Activated CD8-positive, alpha-beta memory T cell treated with anti-CD3 and anti-CD28 coated beads, Interleukin-2, amount 10 ng/mL, durations not matched to agents 7 days and 5 days (primary cell): ENCODE measurements at regions not wholly inside any gene's neighbourhood (a gene's known extent, or its start where the extent isn't known, plus 50 kb on each side); places are given as distances from the start of the nearest gene placed in this dataset.

Experiments
- ATAC-seq: fragments of 150-1000 bp; cut with Tn5 transposase; one replicate; pipeline ENCODE4 v1.10.0; 2021; ENCODE audit warnings: moderate library complexity
- CTCF ChIA-PET: fragments of 350-600 bp; sonication (Branson Sonifier 250); formaldehyde crosslinking; loops from one replicate; lab custom pipeline; 2021; ENCODE audit warnings: antibody characterized with exemption; lab: Charles Lee
- DNase-seq: peaks from one replicate; pipeline ENCODE4 v3.0.0-alpha.2; 2020
- H3K27ac Mint-ChIP-seq: one replicate; pipeline ENCODE4 v1.8.0; 2021; ENCODE audit warnings: mild to moderate bottlenecking, mixed read lengths
- H3K27me3 Mint-ChIP-seq: one replicate; pipeline ENCODE4 v1.8.0; 2021; ENCODE audit warnings: mixed read lengths
- H3K36me3 Mint-ChIP-seq: one replicate; pipeline ENCODE4 v1.8.0; 2021; ENCODE audit warnings: mild to moderate bottlenecking, mixed read lengths
- H3K4me1 Mint-ChIP-seq: one replicate; pipeline ENCODE4 v1.8.0; 2021; ENCODE audit warnings: mixed read lengths
- H3K4me3 Mint-ChIP-seq: one replicate; pipeline ENCODE4 v1.8.0; 2021; ENCODE audit warnings: mild to moderate bottlenecking, moderate library complexity, mixed read lengths
- H3K9me3 Mint-ChIP-seq: one replicate; pipeline ENCODE4 v1.8.0; 2022; ENCODE audit warnings: low read depth, mixed read lengths

GRCh38 chr6:138685781-138686180 lies 87.8 kb upstream of the CCDC28A start:
- CTCF ChIA-PET, result no interaction called here
- Mint-ChIP-seq H3K9me3 (no peaks in the 10 kb centered on the region), H3K4me3 (no peak overlapping the region), H3K36me3 (no peaks in the 10 kb centered on the region), H3K27me3 (peaks cover 19% of the 10 kb centered on the region), H3K4me1 (no peaks in the 10 kb centered on the region), H3K27ac (no peak overlapping the region)
- no peak for DNase-seq
- no peak for ATAC-seq

GRCh38 chr6:138688580-138688979 lies 85.0 kb upstream of the CCDC28A start:
- CTCF ChIA-PET, result no interaction called here
- Mint-ChIP-seq H3K4me1 (peaks cover 4% of the 10 kb centered on the region), H3K27me3 (peaks cover 31% of the 10 kb centered on the region), H3K4me3 (no peak overlapping the region), H3K9me3 (no peaks in the 10 kb centered on the region), H3K36me3 (no peaks in the 10 kb centered on the region), H3K27ac (no peak overlapping the region)
- DNase-seq, result no peak
- ATAC-seq, result no peak

- Mint-ChIP-seq H3K36me3 (no peaks in the 10 kb centered on the region), H3K4me3 (no peak overlapping the region), H3K4me1 (peaks cover 6% of the 10 kb centered on the region), H3K27ac (no peak overlapping the region), H3K27me3 (peaks cover 40% of the 10 kb centered on the region), H3K9me3 (no peaks in the 10 kb centered on the region)
- DNase-seq (no peak), ATAC-seq (no peak)
- CTCF ChIA-PET, result no interaction called here
These were observed 83.7 kb upstream of the CCDC28A start for GRCh38 chr6:138689849-138690248.

DNA sequence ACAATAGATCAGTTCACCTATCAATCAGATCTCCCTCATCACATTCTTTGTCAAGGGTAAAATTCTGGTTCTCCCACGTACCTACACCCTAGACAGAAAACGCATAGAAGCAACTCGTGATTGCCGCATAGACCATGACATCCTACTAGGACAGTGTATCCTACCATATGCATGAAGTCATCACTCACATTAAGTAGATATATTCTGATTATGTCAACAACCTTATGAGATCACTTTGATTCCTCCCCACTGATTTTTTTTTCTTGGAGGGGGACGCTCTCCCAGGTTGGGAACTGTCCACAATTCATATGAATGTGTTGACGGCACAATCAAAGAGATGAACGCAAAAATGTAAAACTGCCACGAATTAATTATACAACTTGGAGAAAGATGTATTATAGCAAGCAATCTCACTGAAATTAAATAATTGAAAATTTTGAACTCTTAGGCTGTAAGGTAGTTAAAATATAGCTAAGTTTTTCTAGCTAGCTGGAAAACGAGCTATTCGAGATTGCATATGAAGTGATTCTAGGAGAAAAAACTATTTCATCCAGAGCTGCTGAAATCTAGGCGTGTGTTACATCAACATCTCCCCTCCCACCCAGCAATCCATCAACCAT lies 82.5 kb upstream of the CCDC28A start:
- DNase-seq (no peak), ATAC-seq (no peak)
- Mint-ChIP-seq H3K27me3 (peaks cover 52% of the 10 kb centered on the region), H3K36me3 (no peaks in the 10 kb centered on the region), H3K4me1 (peaks cover 6% of the 10 kb centered on the region), H3K4me3 (peak overlapping the region; percentile 57), H3K27ac (no peak overlapping the region), H3K9me3 (no peaks in the 10 kb centered on the region)
- CTCF ChIA-PET, result interaction anchor here (0.6 to 3.5 kb wide), 6 partner anchors 17 to 103 kb away, joined by 3 to 20 read pairs (median 5); no protein-coding TSS in a partner anchor

DNA sequence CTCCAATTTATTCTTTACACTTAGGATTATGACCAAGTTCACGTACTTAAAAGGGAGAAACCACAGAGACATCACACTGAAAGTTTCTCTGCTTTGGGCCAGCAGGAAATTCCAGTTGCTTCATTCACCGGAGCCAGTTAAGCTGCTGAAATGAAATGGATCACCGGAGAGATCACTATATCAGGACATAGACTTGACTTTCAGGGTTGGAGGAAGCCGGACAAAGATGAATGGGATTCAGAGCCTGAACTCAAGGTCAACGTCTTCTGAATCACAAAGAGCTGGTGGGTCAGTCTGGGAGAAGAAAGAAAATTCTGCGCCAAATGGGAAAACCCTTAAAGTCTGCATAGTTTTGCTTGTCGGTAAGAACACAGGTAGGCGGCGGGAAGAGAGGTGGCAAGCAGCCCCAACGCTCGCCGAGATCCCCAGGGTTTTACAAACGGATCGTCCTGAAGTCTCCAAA lies 81.9 kb upstream of the CCDC28A start:
- no peak for DNase-seq
- peaks cover 57% of the 10 kb centered on the region for H3K27me3 Mint-ChIP-seq

DNA sequence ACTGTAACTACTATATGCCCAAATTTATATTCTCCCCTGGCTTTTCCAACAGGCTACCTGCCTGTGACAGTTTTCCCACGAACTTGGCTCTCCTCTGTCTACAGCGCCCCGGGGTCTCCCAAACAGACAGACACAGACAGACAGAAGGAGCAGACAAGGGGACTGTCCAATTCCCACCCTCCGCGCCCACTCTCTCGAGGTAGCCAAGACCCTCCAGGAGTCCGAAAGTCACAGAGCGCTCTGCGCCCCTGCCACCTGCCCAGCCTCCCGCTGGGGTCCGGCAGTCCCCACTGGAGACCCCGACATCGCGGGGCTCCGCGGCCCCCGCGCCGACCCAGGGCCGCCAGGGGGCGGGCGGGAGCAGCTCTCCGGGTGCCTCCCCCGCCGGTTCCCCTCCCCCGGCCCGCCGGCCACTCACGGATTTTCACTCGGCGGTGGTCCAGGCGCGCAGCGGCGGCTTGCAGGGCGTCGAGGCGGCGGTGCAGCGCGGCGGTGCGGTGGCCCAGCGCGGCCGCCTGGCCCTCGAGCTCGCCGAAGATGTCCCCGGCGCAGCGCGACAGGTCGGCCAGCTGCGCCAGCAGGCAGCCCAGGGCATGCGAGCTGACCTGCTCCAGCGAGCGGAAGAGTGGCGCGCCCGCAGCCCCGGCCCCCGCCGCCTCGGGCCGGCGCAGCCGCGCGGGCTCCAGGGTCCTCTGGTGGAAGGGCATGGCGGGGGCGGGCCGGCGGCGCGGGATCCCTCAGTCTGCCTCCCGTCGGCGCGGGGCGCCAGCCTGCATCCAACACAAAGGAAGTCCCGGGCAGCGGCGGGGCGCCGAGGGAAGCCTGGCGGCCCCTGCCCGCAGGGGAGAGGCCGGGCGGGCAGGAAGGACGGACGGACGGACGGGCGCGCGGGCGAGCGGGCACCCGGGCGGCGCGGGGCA lies 81.3 kb upstream of the CCDC28A start:
- ATAC-seq, result peak; percentile 67
- Mint-ChIP-seq H3K4me1 (peaks cover 6% of the 10 kb centered on the region), H3K27me3 (peaks cover 64% of the 10 kb centered on the region), H3K36me3 (no peaks in the 10 kb centered on the region), H3K9me3 (no peaks in the 10 kb centered on the region), H3K4me3 (peak overlapping the region; percentile 70), H3K27ac (no peak overlapping the region)
- CTCF ChIA-PET, result interaction anchor here (0.6 to 3.5 kb wide), 22 partner anchors 9 to 672 kb away, joined by 3 to 20 read pairs (median 4); no protein-coding TSS in a partner anchor
- DNase-seq, result peak; percentile 60

More for the DNA sequence above, 81.9 kb upstream of the CCDC28A start:
- H3K36me3 Mint-ChIP-seq, result no peaks in the 10 kb centered on the region
- ATAC-seq, result no peak
- H3K4me3 Mint-ChIP-seq, result peak overlapping the region; percentile 57
- peaks cover 6% of the 10 kb centered on the region for H3K4me1 Mint-ChIP-seq
- CTCF ChIA-PET, result interaction anchor here (0.9 to 3.5 kb wide), 12 partner anchors 9 to 103 kb away, joined by 3 to 20 read pairs (median 4); no protein-coding TSS in a partner anchor
- H3K9me3 Mint-ChIP-seq, result no peaks in the 10 kb centered on the region
- no peak overlapping the region for H3K27ac Mint-ChIP-seq

- no peak overlapping the region for H3K27ac Mint-ChIP-seq
- peaks cover 6% of the 10 kb centered on the region for H3K4me1 Mint-ChIP-seq
- H3K9me3 Mint-ChIP-seq, result no peaks in the 10 kb centered on the region
- peak overlapping the region; percentile 71 for H3K4me3 Mint-ChIP-seq
- no peak for DNase-seq
- CTCF ChIA-PET, result interaction anchor here (0.6 to 3.5 kb wide), 18 partner anchors 8 to 671 kb away, joined by 3 to 20 read pairs (median 4); no protein-coding TSS in a partner anchor
- peak; percentile 76 for ATAC-seq
- H3K36me3 Mint-ChIP-seq, result no peaks in the 10 kb centered on the region
- peaks cover 69% of the 10 kb centered on the region for H3K27me3 Mint-ChIP-seq
These were observed 80.3 kb upstream of the CCDC28A start for GRCh38 chr6:138692978-138693909.

DNA sequence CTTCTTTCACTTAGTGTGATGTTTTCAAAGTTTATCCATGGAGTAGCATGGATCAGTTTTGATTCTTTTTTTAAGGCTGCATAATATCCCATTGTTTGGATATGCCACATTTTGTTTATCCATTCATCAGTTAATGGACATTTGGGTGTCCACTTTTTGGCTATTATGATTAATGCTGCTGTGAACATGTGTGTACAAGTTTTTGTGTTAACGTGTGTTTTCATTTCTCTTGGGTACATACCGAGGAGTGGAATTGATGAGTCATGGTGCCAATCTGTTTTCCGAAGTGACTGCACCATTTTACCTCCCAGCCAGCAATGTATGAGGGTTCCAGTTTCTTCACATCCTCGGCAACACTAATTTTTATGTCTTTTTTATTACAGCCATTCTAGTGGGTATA lies 78.4 kb upstream of the CCDC28A start:
- ATAC-seq (no peak), DNase-seq (no peak)
- Mint-ChIP-seq H3K4me1 (peaks cover 6% of the 10 kb centered on the region), H3K27ac (no peak overlapping the region), H3K4me3 (peak overlapping the region; percentile 25), H3K27me3 (peaks cover 57% of the 10 kb centered on the region), H3K36me3 (no peaks in the 10 kb centered on the region), H3K9me3 (no peaks in the 10 kb centered on the region)
- CTCF ChIA-PET, result no interaction called here

- H3K27ac Mint-ChIP-seq, result no peak overlapping the region
- H3K4me1 Mint-ChIP-seq, result peaks cover 4% of the 10 kb centered on the region
- peaks cover 41% of the 10 kb centered on the region for H3K27me3 Mint-ChIP-seq
- ATAC-seq, result no peak
- no peak overlapping the region for H3K4me3 Mint-ChIP-seq
- DNase-seq, result no peak
- H3K36me3 Mint-ChIP-seq, result peaks cover 1% of the 10 kb centered on the region
- CTCF ChIA-PET, result interaction anchor here (1.0 kb wide), 1 partner anchor 22 kb away, joined by 4 read pairs; no protein-coding TSS in a partner anchor
- peaks cover 5% of the 10 kb centered on the region for H3K9me3 Mint-ChIP-seq
These were observed 59.1 kb upstream of the CCDC28A start for GRCh38 chr6:138714493-138714892.

GRCh38 chr6:138716013-138716412 lies 57.6 kb upstream of the CCDC28A start:
- peaks cover 5% of the 10 kb centered on the region for H3K9me3 Mint-ChIP-seq
- CTCF ChIA-PET, result no interaction called here
- H3K27me3 Mint-ChIP-seq, result peaks cover 30% of the 10 kb centered on the region
- no peak overlapping the region for H3K4me3 Mint-ChIP-seq
- DNase-seq (no peak), ATAC-seq (no peak)
- peaks cover 1% of the 10 kb centered on the region for H3K36me3 Mint-ChIP-seq
- H3K27ac Mint-ChIP-seq, result no peak overlapping the region
- H3K4me1 Mint-ChIP-seq, result peaks cover 4% of the 10 kb centered on the region

DNA sequence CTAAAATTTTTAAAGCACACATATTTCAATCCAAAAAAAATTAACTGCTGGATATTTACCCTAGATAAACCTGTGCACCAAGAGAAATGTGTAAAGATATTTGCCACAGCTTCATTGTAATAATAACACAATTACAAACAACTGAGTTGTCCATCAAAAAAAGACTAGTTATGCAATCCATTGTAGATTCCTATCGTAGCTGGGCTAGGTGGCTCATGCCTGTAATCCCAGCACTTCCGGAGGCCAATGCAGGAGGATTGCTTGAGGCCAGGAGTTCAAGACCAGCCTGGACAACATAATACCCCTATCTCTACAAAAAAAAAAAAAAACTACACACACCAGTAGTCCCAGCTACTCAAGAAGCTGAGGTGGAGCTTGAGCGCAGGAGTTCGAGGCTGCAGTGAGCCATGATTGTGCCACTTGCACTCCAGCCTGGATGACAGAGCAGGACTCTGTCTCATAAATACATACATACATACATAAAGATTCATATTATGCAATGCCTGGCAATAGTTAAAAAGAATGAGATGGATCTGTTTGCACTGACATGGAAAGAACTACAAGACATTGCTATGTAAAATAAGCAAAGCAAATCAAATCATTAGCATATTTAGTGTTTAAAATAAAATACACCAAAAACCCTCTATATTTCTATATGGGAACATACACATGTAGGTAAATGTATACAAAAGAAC lies 56.5 kb upstream of the CCDC28A start:
- CTCF ChIA-PET, result no interaction called here
- Mint-ChIP-seq H3K4me3 (no peak overlapping the region), H3K27ac (no peak overlapping the region), H3K27me3 (peaks cover 30% of the 10 kb centered on the region), H3K36me3 (peaks cover 1% of the 10 kb centered on the region), H3K4me1 (peaks cover 4% of the 10 kb centered on the region), H3K9me3 (peaks cover 5% of the 10 kb centered on the region)
- DNase-seq (no peak), ATAC-seq (no peak)

DNA sequence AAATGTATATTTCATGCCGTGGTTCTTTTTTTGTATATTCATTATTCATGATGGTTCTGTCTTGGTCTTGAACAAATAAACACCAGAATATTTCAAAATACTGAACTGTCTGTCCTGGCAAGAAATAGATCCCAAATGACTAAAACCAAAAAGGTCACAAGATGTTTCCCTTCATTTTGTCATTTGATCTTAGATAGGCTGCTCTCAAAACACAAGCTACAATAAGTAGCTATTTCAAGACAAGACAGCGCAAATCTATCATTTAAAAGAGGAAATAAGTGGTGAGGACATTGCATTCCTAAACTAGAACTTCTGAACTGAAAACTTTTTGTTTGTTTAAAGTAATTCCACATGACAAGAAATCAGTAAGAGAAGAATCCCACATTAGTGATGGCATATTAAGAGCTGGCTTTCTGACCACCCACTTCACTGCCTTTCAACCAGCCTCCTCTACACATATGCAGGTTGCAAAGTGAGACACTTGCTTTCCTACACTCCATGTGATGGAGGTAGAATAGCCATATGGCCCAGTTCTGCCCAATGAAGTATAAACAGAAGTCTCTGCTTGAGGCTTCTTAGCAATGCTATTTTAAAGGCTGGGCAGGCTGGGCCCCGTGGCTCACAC lies 54.4 kb upstream of the CCDC28A start:
- CTCF ChIA-PET, result interaction anchor here (1.1 kb wide), 1 partner anchor 27 kb away, joined by 3 read pairs; no protein-coding TSS in a partner anchor
- ATAC-seq, result no peak

More for the DNA sequence above, 54.4 kb upstream of the CCDC28A start:
- Mint-ChIP-seq H3K4me1 (no peaks in the 10 kb centered on the region), H3K27ac (no peak overlapping the region), H3K36me3 (no peaks in the 10 kb centered on the region), H3K9me3 (peaks cover 5% of the 10 kb centered on the region), H3K27me3 (peaks cover 33% of the 10 kb centered on the region), H3K4me3 (no peak overlapping the region)
- DNase-seq, result no peak
